ENCODE measurements at regions not wholly inside any gene's neighbourhood (a gene's known extent, or its start where the extent isn't known, plus 50 kb on each side); places are given as distances from the start of the nearest gene placed in this dataset.

DNA sequence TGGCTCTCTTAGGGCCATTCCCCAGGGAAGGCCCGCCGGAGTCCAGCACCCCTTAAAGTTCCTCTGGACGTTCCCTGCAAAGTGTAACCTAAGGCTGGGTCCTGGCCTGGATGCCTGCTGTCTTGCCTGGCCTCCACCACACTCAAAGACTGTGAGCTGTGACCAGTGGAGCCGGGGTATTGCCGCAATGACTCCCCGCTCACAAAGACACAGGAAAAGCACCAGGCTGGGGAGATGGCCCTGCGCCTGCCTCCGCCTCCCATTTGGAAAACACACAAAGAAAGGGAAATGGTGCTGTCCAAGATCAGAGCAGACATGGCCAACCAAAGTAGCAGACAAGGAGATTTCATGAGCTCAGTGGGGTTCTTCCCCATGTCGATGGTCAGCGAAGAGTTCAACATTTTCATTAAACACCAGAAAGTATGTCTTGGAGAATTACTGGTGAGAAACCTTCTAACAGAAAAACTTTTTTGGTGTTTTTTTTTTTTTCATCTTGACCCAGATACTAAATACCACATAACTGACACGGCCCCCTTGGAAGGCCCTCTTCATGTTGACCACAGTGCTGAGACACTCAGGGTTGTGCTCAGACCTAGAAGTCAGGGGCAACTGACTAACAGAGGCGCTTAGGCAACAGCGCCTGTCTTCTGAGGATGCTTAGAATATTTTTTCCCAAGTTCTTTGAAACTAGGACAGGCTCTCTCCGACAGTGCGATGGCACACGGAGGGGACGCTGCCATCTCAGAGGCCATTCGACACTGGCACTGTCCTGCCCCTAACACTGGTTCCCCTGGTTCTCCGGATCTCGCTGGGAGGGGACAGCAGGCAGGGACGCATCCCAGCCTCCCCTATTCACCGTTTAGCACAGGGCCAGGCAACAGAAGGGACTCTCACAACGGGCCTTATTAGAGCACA lies 226.4 kb upstream of the ID2 start:
- DNase-seq (ENCODE audit: insufficient read length, low spot score) (no peak), FAIRE-seq (no peak)

DNA sequence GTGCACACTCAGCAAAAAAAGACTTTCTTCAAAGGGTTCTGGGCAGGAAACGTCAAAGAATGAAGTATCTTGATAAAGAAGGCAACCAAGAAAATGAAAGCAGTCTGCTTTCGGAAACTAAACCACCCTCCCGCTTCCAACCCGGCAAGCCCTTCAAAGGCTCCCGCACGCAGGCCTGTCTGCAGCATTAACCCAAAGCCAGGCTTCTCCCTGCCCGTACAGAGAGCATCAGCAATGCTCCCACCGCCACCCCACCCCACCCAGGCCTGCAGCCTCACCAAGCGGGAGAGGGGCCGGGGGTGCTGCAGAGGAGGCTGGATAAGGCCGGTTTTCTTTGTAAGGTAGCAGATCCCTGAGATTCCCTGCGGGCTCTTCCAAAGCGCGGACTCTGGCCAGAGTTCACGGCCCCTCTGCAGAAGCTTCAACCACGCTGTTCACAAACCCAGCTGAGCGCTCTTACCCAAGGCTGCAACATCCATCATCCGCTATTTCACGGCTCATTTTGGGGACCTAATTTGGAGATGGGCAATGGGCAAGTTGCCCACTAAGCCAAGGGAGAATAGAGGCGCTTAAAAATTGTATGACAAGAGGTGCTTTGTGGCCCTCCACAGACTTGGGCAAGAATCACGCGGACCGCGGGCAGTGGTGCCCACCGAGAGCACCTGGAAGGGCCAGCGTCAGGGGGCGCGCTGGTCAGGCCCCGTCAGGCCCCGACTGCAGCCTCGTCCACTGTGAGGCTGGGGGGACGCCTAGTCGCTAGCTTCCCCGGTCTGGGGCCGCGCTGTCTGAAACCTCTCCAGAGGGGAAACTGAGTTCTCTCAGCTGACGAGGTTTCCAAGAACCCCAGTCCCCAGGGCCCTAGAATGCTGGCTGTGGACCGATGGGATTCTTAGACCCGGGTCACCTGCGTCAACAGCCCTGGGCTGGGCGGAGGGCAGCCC lies 225.4 kb upstream of the ID2 start:
- FAIRE-seq, result no peak
- no peak for DNase-seq (ENCODE audit: insufficient read length, low spot score)

DNA sequence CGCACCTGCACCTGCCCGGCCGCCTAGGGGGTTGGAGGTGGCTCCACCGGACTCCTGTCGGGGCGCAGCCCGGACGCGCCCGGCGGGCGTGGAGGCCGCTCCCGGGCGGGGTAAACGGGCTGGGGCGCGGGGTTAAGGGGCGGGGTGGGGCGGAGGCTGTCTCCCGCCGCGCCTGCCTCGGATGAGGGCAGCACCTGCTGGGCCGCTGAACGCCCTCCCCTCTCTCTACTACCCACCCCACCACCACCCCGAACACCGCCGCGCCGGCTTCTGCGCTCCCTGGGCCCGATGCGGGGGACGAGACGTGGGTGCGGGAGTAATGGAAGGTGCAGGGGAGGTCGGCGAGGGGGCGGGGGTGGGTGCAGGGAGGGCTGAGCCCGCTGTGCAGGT lies 224.8 kb upstream of the ID2 start:
- FAIRE-seq (no peak), DNase-seq (ENCODE audit: insufficient read length, low spot score) (no peak)

DNA sequence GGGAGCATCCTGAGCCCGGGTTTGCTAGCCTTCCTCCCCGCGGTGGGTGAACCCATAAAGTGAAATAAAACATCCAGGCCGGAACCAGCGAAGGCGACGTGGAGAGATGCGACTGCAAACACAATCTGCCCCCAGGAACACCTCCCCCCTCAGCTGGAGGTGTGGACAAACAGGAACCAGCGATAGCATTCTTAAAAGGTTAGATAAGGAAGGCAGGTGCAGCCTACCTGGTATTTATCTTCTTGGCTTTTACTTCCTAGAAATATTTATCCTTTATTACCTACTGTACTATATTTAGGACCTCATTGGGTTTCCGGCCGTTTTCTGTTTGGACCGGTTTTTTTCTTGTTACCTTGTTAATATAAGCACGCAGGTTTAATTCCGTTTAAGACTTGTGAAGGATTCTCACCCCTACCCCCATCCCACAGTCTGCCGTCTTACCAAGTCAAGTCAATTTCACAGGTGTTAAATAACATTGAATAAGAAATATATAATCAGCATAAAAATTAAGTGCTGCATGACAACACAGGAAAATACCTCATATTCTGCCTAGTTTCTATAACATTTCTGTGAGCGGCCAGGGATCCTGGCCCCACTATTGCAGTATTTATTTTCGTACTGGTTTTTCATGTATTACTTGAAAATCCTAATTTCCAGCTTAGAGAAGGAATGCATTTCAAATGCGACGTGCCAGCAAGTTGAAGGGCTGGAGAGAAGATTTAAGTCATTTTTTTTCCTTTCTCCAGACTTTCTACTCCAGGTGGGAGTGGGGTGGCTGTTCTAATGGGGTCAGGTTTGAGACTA lies 224.0 kb upstream of the ID2 start:
- FAIRE-seq (no peak), DNase-seq (ENCODE audit: insufficient read length, low spot score) (no peak)

DNA sequence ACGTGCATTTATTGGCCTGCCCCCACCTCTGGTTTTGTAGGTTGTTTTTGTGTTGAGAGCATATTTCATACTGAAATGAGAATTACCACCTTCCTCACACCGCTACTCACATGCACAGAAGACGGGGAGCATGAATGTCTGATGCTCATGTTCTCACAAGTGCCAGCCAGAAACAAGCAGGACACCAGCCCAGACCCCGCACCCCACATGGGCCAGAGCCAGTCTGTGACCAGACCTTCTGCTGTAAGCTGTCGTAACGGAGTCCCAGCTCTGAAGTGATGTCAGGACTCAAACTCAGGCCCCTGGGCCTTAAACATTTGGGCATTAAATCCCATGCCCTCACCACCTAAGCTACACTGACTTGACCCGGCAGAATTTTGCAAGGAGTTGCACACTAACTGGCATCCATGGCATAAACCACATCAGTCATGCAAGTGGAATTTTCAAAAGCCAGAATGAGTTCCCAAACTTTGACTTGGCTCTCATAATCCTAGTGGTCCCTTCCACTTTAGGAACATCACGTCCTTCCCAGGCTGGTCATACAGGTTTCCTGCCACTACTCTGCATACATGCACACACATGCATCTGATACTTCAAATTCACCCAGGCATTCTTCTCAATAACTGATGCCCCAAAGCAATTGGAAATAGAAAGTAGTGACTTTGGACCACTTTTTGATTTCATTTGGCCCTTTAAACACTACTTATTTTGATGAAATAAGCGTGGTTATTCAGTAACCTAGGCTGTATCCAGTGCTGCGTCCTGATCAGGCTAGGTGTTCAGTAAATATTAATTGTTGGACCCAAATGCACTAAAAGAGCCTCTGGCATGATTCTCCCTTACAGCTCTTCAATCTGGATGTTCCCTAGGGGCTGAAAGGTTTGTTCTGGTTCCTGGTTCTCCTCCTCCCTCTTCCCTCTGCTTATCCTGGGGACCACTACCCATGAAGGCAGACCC lies 223.1 kb upstream of the ID2 start:
- FAIRE-seq (no peak), DNase-seq (ENCODE audit: insufficient read length, low spot score) (no peak)

DNA sequence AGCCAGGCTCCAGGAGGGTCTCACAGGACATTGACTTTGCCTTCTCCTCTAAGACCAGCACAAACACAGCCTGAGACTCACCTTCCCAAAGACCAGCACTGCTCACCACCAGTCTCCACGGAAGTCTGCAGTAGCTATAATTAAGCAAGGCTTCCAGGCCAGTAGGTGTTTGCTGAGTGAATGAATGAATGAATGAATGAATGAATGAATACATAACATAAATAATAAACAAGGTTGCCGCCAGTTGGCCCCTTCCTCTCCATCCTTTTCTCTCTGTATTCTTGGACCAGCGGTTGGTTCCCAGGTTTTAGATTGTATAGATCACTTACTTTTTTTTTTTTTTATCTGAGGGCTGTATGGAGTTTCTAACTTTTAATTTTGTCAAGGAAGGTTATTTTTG lies 222.4 kb upstream of the ID2 start:
- no peak for FAIRE-seq
- no peak for DNase-seq (ENCODE audit: insufficient read length, low spot score)

DNA sequence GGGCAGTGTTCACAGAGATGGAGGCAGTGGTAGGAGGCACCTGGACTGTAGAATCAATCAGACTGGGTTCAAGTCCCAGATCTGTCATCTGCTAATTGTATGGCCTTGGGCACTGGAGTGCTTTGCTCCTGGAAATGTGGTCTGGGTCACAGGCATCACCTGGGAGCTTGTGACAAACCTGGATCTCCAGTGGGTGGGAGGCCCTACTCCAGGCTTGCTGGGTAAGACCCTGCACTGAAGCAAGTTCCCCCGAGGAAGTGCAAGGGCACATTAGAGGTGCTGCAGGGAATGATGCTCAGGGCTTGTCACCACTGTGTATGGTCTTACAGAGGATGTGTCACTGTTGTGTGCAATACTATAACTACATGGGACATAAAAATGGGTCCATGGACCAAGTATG lies 220.5 kb upstream of the ID2 start:
- DNase-seq (ENCODE audit: insufficient read length, low spot score), result no peak
- FAIRE-seq, result no peak

DNA sequence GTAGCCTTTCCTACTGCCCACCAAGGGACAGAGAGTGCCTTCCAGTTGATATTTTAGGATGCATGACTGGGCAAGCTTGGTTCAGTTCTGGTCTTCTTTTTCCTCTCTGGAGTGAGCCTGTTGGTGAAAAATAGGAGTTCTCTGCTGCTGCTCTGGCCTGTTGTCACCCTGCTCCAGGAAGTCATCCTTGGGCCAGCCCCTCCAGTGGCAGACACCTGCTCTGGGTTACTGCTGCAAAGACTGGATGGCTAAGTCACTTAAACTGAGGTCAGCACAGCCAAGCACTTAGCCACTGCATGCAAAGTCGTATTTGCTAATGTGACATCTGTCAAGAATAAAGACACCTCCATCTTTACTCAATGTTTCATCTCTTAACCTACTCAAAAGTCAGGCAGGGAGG lies 219.6 kb upstream of the ID2 start:
- no peak for FAIRE-seq

DNA sequence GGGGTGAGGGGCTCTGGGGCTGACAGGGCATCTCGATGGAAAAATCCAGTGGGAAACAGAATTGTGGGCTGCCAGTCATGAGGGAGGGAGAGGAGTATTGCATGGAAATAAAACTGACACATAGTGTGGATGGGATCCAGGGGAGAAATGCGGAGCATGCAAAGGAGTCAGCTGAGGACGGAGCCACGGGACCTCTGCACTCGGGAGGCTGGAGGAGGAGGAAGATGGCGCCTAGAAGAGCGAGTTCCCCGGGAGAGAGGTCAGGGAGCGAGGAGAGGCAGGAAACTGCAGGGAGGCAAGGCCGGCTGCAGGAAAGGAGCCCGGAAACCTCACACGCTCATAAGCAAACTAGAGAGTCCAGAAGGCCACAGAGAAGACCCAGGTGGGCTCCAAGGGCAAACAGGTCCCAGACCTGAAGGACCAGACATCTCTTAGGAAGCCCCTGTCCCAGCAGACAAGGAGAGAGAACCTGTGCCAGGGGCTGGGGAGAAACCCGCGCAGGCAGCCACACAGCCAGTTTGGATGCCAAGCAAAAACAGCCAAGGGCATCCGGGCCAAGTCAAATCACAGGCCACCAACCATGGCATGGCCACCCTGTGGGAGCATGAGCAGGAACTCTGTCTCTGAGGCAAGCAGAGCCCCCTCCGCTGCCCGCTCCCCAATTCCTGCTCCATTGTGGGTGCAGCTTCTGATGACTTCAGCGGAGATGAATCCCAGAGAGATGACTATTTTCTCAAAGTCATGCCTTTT lies 218.8 kb upstream of the ID2 start:
- FAIRE-seq, result no peak
- no peak for DNase-seq (ENCODE audit: insufficient read length, low spot score)

More for the DNA sequence above, 219.6 kb upstream of the ID2 start:
- no peak for DNase-seq (ENCODE audit: insufficient read length, low spot score)

DNA sequence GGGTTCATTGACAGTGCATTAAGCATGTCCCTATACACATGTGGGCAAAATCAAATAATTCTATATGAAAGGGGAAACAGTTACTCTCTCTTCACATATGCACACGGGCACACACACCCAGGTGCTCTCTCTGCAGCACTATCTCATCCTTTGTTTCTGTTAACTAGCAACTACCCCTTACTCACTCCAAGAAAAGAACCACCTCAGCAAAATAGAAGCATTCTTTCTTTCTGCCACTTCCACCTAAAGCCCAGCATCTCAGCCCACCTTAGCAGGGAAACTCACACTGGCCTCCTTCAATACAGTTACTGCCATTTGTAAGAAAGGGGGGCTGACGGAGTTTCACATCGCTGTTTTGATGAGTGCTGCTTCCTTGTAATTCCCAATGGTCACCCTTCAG lies 216.3 kb upstream of the ID2 start:
- FAIRE-seq (no peak), DNase-seq (ENCODE audit: insufficient read length, low spot score) (no peak)

DNA sequence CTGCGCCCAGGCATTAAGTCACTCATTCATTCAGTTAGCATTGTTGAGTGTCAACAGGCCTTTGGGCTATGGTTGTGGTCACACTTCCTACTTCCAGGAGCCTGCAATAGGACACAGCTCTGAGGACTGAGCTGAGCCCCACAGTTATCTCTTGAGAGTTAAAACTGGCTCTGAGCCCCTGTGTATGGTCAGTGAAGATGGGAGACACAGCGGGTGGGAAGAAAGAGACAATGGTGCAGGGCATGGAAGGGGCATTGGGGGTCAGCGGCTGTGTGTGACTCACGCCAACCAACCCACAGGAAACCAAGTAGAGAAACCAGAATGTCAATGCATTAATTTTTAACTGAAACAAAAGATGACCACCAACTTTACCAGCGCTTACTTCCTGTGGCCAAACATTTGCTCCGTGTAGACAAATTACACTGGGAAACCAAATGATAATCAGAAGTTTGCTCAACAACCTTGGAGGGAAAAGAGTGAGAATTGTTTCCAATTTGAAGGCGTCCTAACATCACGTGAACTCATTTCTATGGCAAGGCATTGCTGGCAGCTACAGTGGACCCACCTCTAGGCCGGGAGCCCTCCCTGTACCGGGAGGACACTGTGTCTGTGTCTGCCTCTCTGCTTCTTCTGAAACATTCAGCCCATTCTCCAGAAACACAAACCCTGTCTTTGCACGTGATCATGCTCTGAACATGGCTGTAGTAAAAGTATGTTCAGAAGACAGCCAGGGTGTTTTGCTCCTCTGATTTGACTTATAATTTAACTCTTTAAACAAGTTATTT lies 212.0 kb upstream of the ID2 start:
- FAIRE-seq (no peak), DNase-seq (ENCODE audit: insufficient read length, low spot score) (no peak)

DNA sequence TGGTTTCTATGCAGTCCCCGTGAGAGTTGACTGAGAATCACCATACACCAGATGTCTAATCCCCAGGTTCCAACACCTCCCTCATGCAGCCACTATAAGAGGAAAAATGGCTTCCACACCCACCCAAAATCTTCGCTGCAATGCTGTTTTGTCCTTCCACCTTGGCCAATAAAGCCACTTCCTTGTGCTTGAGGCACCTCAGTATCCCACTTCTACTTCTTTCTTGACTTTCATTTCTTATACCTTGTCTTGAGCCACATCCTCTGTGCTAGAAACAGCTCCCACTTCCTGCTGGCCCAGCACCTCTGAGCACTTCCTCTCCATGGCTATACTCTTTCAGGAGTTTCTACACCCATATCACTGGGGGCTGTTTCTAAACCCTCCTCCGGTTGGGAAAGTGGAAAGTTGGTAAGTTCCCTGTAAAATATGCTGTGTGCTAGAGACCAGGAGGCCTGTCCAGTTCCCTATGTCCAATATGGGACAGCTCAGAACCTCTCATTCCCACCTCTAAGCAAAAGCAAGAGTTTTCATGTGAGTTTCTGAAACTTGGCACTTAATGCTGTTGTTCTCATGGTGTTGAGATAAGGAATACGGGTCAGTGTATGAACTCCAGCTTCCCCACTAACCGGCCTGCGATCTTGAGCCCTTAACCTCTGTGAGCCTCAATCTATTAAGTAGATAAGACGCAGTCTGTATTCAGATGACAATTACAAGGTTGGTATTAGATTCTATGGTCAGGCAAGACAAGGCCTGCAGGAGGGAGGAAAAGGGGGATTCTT lies 209.1 kb upstream of the ID2 start:
- no peak for DNase-seq (ENCODE audit: insufficient read length, low spot score)
- FAIRE-seq, result no peak

DNA sequence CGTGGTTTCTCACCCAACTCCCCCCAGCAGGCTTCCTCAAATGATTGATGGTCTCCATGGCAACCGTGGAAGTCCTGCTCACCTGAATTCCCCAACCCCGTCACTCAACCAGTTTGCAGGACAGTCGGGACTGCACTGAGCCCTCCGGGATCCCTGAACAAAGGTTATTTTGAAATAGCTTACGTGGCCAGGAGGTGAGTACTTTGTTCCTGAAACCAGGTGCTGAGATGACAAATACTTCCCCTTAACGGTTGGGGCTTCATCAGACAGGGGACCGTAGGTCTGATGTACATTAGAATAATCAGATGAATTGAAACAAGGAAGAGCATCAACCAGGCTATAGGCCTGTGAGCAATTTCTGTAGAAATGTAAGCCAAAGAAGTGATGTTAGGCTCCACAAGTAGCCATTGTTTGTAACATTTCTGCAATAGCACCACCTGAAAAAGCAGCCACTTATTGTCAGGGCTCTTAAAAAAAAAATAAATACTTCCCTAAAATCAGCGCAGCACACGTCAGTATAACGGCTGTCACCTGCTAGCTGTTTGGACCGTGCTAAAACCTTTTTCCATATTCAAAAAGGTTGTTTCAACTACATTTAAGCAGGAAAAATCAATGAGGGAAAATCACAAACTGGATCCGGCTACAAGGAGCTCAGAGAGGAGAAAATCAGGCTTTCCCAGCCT lies 206.4 kb upstream of the ID2 start:
- FAIRE-seq (no peak), DNase-seq (ENCODE audit: insufficient read length, low spot score) (no peak)

DNA sequence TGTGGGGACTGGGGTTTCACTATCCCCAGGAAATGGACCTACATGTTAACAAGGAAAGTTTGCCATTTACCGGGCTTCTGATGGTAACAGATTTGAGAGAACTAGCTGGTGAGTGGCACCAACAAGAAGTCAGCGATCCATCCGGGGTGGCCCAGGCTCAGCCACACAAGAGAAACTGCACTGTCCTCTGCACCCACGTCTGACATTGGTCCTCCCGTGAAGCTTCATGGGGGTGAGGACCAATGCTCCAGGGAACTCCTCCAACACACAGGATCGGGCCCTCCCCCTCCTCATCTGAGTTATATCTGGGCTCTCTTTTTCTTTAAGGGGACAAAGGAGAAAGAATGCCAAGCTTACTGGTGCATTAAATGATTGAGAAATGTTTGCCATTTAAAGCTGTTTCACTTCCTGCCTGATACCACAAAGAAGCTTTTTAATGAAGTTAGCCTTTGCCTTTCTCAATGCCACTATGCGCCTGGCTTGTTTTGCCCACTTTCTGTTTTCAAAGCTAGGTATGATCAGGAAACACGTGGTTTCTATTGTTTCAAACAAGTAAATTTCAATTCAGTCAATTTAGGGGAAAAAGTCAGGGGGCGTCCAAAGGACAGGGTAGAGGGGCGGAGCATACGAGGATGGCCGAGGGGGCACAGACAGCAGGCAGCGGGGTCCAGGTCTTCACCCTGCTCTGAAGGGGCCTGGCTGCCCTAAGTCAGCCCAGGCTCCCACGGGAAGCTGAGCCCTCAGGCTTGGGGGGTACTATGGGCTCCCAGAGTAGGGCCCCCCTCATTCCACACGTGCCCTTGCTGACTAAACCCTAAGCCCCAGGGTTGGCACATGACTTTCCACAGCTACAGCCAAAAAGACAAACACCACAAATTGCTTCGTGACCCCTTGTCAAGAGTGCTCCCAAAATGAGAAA lies 204.0 kb upstream of the ID2 start:
- DNase-seq (ENCODE audit: insufficient read length, low spot score) (no peak), FAIRE-seq (no peak)

DNA sequence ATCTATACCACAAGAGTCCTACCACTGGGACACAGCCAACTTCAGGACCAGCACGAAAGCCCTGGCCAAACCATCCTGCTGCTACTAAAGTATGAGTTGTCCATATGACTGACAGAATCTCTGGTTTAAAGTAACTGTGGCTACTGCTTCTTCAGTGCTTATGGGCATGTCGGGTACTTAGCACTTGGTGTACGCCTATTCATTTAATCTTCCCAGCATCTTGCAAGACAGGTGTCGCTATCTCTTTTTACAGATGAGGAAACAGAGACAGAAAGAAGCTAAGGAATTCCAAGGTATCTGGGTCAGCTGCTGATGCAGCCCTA lies 203.4 kb upstream of the ID2 start:
- DNase-seq (ENCODE audit: insufficient read length, low spot score) (no peak), FAIRE-seq (no peak)

DNA sequence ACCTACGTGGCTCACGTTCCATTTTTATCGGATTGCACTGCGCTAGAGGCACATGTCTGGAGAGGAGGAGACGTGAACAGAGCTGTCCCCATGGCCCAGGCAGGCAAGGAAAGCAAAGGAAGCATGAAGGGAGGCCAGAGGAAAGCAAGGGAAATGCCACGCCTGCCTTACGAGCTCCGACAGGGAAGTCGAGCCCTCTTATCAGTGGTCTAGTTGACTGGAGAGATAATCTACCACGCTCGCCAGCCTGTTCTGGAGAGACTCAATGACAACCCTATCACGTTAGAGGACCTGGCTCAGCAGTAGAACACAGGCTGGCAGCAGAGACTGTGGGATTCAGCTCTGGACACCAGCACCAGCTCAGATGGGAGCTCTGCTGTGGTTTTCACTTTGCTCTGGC lies 202.6 kb upstream of the ID2 start:
- no peak for FAIRE-seq
- DNase-seq (ENCODE audit: insufficient read length, low spot score), result no peak
